PC-9 (cell line): ENCODE measurements at regions not wholly inside any gene's neighbourhood (a gene's known extent, or its start where the extent isn't known, plus 50 kb on each side); places are given as distances from the start of the nearest gene placed in this dataset.

Source experiments
- BruUV-seq: library from RNA; stranded (reverse); fragments of 400-500 nt; replicated peaks from 2 replicates; lab custom pipeline; 2021; lab: Mats Ljungman, UMichigan
- CTCF ChIA-PET: fragments of 300-600 bp; sonication (Branson Sonifier 250); formaldehyde crosslinking; loops from one replicate; lab custom pipeline; 2022; ENCODE audit warnings: antibody characterized with exemption; lab: Charles Lee
- POLR2A ChIA-PET: fragments of 300-600 bp; sonication (Branson Sonifier 250); formaldehyde crosslinking; loops from one replicate; lab custom pipeline; 2022; ENCODE audit warnings: antibody characterized with exemption; ENCODE audit not compliant: unreplicated experiment; lab: Charles Lee
- DNase-seq, 2 experiments: peaks; one replicate each; pipeline versions ENCODE4 v3.0.0 to v3.0.0-alpha.2; 2015 to 2022; ENCODE audit warnings: mixed read lengths in 1 of 2
- H2AFZ ChIP-seq: fragments of 200-600 bp; sonication (generic); 2 replicates; pipeline ENCODE4 v1.8.1; 2017; ENCODE audit warnings: antibody characterized with exemption
- H3F3A ChIP-seq: fragments of 200-600 bp; sonication (generic); 2 replicates; pipeline ENCODE4 v1.8.1; 2017; ENCODE audit warnings: antibody characterized with exemption, mild to moderate bottlenecking, low read depth; ENCODE audit not compliant: insufficient read depth
- H3K27ac ChIP-seq: fragments of 200-600 bp; sonication (generic); 2 replicates; pipeline ENCODE4 v1.6.1; 2016; ENCODE audit warnings: mixed run types
- H3K27me3 ChIP-seq: fragments of 200-600 bp; sonication (generic); 2 replicates; pipeline ENCODE4 v1.6.1; 2016; ENCODE audit warnings: low read depth, mixed run types; ENCODE audit not compliant: insufficient read depth
- H3K36me3 ChIP-seq: fragments of 200-600 bp; sonication (generic); 2 replicates; pipeline ENCODE4 v1.6.1; 2016; ENCODE audit warnings: low read depth, mixed run types
- H3K4me1 ChIP-seq: fragments of 200-600 bp; sonication (generic); replicated peaks from 2 replicates; pipeline ENCODE4 v1.6.1; 2016; ENCODE audit warnings: mixed run types; ENCODE audit not compliant: insufficient read depth
- H3K4me2 ChIP-seq: fragments of 200-600 bp; sonication (generic); 2 replicates; pipeline ENCODE4 v1.6.1; 2017; ENCODE audit warnings: mixed run types
- H3K4me3 ChIP-seq: fragments of 200-600 bp; sonication (generic); 2 replicates; pipeline ENCODE4 v1.6.1; 2016; ENCODE audit warnings: mixed run types
- H3K79me2 ChIP-seq: fragments of 200-600 bp; sonication (generic); 2 replicates; pipeline ENCODE4 v1.6.1; 2017; ENCODE audit warnings: low read depth, mixed run types
- H3K9me2 ChIP-seq: fragments of 200-600 bp; sonication (generic); 2 replicates; pipeline ENCODE4 v1.8.1; 2017; ENCODE audit warnings: mild to moderate bottlenecking; ENCODE audit not compliant: insufficient read depth
- H3K9me3 ChIP-seq: fragments of 200-600 bp; sonication (generic); 2 replicates; pipeline ENCODE4 v1.8.1; 2016; ENCODE audit warnings: low read depth; ENCODE audit not compliant: insufficient read depth
- H4K20me1 ChIP-seq: fragments of 200-600 bp; sonication (generic); 2 replicates; pipeline ENCODE4 v1.8.1; 2017; ENCODE audit not compliant: insufficient read depth
- CTCF ChIP-seq: fragments of 200-600 bp; sonication (generic); conservative IDR thresholded peaks from 2 replicates; pipeline ENCODE4 v1.6.1; 2017; ENCODE audit warnings: mixed run types, antibody characterized with exemption, mild to moderate bottlenecking, moderate library complexity
- EZH2 ChIP-seq: fragments of 200-600 bp; sonication (generic); IDR thresholded peaks from 2 replicates; pipeline ENCODE4 v1.8.0; 2017; ENCODE audit warnings: antibody characterized with exemption, low read depth
- intact Hi-C: fragments of 100-400 bp; cut with micrococcal nuclease; formaldehyde crosslinking; loops from one replicate; pipeline ENCODE4 v1.10.0; 2022; ENCODE audit not compliant: unreplicated experiment

DNA sequence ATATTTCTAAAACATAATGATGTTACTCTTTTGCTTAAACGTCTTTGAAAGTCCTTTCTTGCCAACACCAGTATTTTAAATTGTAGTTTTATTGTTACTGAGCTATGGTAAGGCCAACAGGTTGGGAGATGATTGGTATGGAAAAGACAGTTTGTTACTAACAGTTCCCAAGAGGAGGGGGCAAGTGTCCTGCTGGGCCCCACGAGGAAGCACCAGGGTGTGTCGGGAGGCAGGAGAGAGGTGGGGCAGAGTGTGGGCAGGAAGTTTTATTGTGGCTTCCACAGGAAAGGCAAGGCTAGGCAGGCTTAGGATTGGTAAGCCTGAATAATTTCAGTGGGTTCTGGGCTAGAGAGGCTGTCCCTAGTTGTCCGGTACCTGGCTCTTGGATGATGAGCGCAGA is 134.3 kb downstream of the SOCS6 start:
- no peak for TF ChIP-seq CTCF
- TF ChIP-seq EZH2 = no peak
- no peaks in the 10 kb centered on the region for H3K27me3 ChIP-seq
- POLR2A ChIA-PET = no interaction called here
- H3K4me1 ChIP-seq = peaks cover 68% of the 10 kb centered on the region
- H4K20me1 ChIP-seq = no peaks in the 10 kb centered on the region
- no peak for DNase-seq
- H3K9me2 ChIP-seq = no peaks in the 10 kb centered on the region
- CTCF ChIA-PET = interaction anchor here (1.1 kb wide), 1 partner anchor 10 kb away, joined by 4 read pairs; no protein-coding TSS in a partner anchor
- peaks cover 60% of the 10 kb centered on the region for H3F3A ChIP-seq
- H3K36me3 ChIP-seq = no peaks in the 10 kb centered on the region
- H3K27ac ChIP-seq = peak overlapping the region; percentile 99
- H3K79me2 ChIP-seq = no peaks in the 10 kb centered on the region
- 0 out of 2 replicates have a peak overlapping the region, but pooled peaks have one; percentile 6 for H3K4me3 ChIP-seq
- intact Hi-C loops = loop anchor here (2.0 to 5.0 kb wide), 2 partner anchors 38 to 136 kb away; partner anchors contain the start of gene SOCS6
- H2AFZ ChIP-seq = no peak overlapping the region
- peak overlapping the region; percentile 81 for H3K4me2 ChIP-seq
- BruUV-seq = no TSS peak
- H3K9me3 ChIP-seq = peaks cover 15% of the 10 kb centered on the region

DNA sequence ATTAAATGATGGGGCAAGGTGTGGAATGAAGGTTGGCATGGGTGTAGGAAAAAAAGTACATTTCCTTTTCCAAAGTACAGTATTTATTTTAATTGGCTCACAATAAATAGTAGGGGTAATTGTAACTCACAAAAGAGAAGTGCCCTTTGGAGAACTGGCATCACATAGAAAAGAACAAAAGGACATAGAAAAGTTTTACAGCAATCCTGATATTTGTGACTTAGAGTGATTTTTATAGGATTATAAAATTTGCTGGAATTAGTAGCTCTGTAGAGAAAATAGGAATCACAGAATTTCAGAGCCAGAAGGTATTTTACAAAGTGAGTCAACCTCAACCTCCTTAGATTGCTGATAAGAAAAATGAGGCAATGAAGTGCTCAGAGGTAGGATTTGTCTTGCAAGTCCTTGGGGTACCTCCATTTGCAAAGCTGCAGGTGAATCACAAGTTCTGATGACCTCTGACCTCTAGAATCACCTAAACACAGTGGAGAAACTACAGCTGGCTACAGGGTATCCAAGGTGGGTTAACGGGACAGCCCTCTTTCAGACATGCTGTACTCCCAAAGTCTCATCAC is 133.6 kb downstream of the SOCS6 start:
- Histone ChIP-seq H3K9me2 (no peaks in the 10 kb centered on the region), H3K36me3 (no peaks in the 10 kb centered on the region), H3K27ac (peak overlapping the region; percentile 99), H3K4me1 (peaks cover 68% of the 10 kb centered on the region), H4K20me1 (no peaks in the 10 kb centered on the region), H2AFZ (no peak overlapping the region), H3F3A (peaks cover 60% of the 10 kb centered on the region), H3K27me3 (no peaks in the 10 kb centered on the region), H3K4me2 (peak overlapping the region; percentile 81), H3K4me3 (peak overlapping the region; percentile 17; the same call in 1 of the 2 replicates), H3K9me3 (peaks cover 15% of the 10 kb centered on the region), H3K79me2 (no peaks in the 10 kb centered on the region)
- no peak for TF ChIP-seq CTCF
- no peak for TF ChIP-seq EZH2
- peak; percentile 18 to 89 for DNase-seq
- ChIA-PET POLR2A (interaction anchor here (0.5 to 1.0 kb wide), 2 partner anchors 66 to 132 kb away, joined by 3 read pairs; no protein-coding TSS in a partner anchor), CTCF (interaction anchor here (0.7 kb wide), 1 partner anchor 56 kb away, joined by 3 read pairs; no protein-coding TSS in a partner anchor)
- intact Hi-C loops = loop anchor here (1.0 to 5.0 kb wide), 5 partner anchors 9 to 179 kb away; partner anchors contain the start of gene SOCS6
- BruUV-seq = TSS peak; percentile 68

- CTCF ChIA-PET = interaction anchor here (0.7 to 0.9 kb wide), 2 partner anchors 12 to 55 kb away, joined by 3 read pairs; no protein-coding TSS in a partner anchor
- Histone ChIP-seq H3K9me3 (peaks cover 15% of the 10 kb centered on the region), H2AFZ (no peak overlapping the region), H3K79me2 (no peaks in the 10 kb centered on the region), H3K4me1 (peaks cover 68% of the 10 kb centered on the region), H3K36me3 (no peaks in the 10 kb centered on the region), H3K27ac (peak overlapping the region; percentile 99), H3F3A (peaks cover 60% of the 10 kb centered on the region), H3K4me2 (peak overlapping the region; percentile 81), H3K27me3 (no peaks in the 10 kb centered on the region), H3K9me2 (no peaks in the 10 kb centered on the region), H3K4me3 (peak overlapping the region; percentile 45; the same call in 1 of the 2 replicates), H4K20me1 (no peaks in the 10 kb centered on the region)
- peak; percentile 82 to 97 for DNase-seq
- intact Hi-C loops = loop anchor here (1.0 to 5.0 kb wide), 5 partner anchors 10 to 178 kb away; partner anchors contain the start of gene SOCS6
- TF ChIP-seq CTCF = no peak
- no peak for TF ChIP-seq EZH2
- TSS peak; percentile 56 for BruUV-seq
- POLR2A ChIA-PET = interaction anchor here (0.5 to 1.0 kb wide), 2 partner anchors 65 to 131 kb away, joined by 3 read pairs; no protein-coding TSS in a partner anchor
Measured at GRCh38 chr18:70421471-70422390, 132.9 kb downstream of the SOCS6 start.
